Spleen (tissue), 7 donors: ENCODE measurements at regions not wholly inside any gene's neighbourhood (a gene's known extent, or its start where the extent isn't known, plus 50 kb on each side); places are given as distances from the start of the nearest gene placed in this dataset.

ENCODE experiments used
- CTCF ChIP-seq, 11 experiments: fragments of 200-600 bp in 7 of 11; fragments of 450-650 bp in 4 of 11; sonication (generic) in 4 of 11; IDR thresholded peaks in 8 of 11; conservative IDR thresholded peaks in 3 of 11; 1 replicate in 7 of 11; 2 replicates in 4 of 11; pipeline versions ENCODE4 v1.4.0 to v1.8.0; 2016 to 2021; ENCODE audit warnings: antibody characterized with exemption in 11 of 11, inconsistent platforms in 4 of 11, mild to moderate bottlenecking in 1 of 11
- POLR2A ChIP-seq, 3 donors: fragments of 450-650 bp; IDR thresholded peaks; one replicate each; pipeline ENCODE4 v1.5.1; 2017; ENCODE audit warnings: antibody characterized with exemption in 3 of 3, mild to moderate bottlenecking in 1 of 3
- POLR2AphosphoS5 ChIP-seq, 3 donors: sonication (generic); formaldehyde crosslinking; IDR thresholded peaks; one replicate each; pipeline ENCODE4 v1.5.1; 2017; ENCODE audit warnings: antibody characterized with exemption in 3 of 3
- donor health status: DM: no; HTN: no; CAD: no; lungs with moderate emphysema.
- donor health status: DM: no; HTN: no; CAD: no.
- donor health status: DM: no; HTN: no; CAD: no.

- TF ChIP-seq CTCF (IDR thresholded peaks at IDR 0.05 in 8 of 11, conservative IDR thresholded peaks at IDR 0.05 in 3 of 11) = no peak
- no peak for TF ChIP-seq POLR2A (IDR thresholded peaks at IDR 0.05)
- TF ChIP-seq POLR2AphosphoS5 (IDR thresholded peaks at IDR 0.05) = no peak
These were observed 103.8 kb downstream of the OR13A1 start for GRCh38 chr10:45211576-45211975.
